DND-41 (cell line): ENCODE measurements at regions not wholly inside any gene's neighbourhood (a gene's known extent, or its start where the extent isn't known, plus 50 kb on each side); places are given as distances from the start of the nearest gene placed in this dataset.

Experiments used
- EZH2 ChIP-seq: IDR thresholded peaks from 3 replicates; pipeline ENCODE4 v1.6.1; 2012; ENCODE audit warnings: borderline replicate concordance, low read depth, mild to moderate bottlenecking, moderate library complexity, low read length, inconsistent platforms; ENCODE audit not compliant: severe bottlenecking
- TF ChIP-seq, protein P1 (sequence below): IDR thresholded peaks from 2 replicates; pipeline ENCODE4 v1.5.1; 2012; ENCODE audit warnings: borderline replicate concordance, low read length, moderate library complexity, mild to moderate bottlenecking; ENCODE audit not compliant: poor library complexity, severe bottlenecking; ENCODE audit errors: extremely low read depth

DNA sequence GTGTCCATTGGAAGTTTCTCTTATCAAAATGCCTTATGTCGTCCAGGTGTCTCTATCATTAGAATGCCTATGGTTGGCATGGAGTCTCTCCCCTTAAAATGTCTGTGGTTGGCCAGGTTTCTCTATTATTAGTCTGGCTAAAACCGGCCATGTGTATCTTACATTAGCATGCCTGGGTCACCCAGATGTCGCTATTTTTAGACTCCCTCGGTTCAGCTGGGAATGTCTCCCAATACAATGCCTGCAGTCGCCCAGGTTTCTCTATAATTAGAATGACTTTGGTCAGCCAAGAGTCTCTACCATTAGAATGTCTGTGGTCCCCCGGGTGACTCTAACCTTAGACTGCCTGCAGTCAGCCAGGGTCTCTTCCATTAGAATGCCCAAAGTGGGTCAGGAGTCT lies 1536.1 kb downstream of the UQCRFS1 start:
- TF ChIP-seq, protein P1, sequence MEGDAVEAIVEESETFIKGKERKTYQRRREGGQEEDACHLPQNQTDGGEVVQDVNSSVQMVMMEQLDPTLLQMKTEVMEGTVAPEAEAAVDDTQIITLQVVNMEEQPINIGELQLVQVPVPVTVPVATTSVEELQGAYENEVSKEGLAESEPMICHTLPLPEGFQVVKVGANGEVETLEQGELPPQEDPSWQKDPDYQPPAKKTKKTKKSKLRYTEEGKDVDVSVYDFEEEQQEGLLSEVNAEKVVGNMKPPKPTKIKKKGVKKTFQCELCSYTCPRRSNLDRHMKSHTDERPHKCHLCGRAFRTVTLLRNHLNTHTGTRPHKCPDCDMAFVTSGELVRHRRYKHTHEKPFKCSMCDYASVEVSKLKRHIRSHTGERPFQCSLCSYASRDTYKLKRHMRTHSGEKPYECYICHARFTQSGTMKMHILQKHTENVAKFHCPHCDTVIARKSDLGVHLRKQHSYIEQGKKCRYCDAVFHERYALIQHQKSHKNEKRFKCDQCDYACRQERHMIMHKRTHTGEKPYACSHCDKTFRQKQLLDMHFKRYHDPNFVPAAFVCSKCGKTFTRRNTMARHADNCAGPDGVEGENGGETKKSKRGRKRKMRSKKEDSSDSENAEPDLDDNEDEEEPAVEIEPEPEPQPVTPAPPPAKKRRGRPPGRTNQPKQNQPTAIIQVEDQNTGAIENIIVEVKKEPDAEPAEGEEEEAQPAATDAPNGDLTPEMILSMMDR: no peak
- TF ChIP-seq EZH2: no peak
